HCEC 1CT (cell line): ENCODE measurements at regions not wholly inside any gene's neighbourhood (a gene's known extent, or its start where the extent isn't known, plus 50 kb on each side); places are given as distances from the start of the nearest gene placed in this dataset.
"Not testable (repeated sequence)": the region's sequence is repeated elsewhere in the genome, so short reads cannot be mapped to it uniquely, and the experiment has no call there.

Experiments
- DNase-seq: peaks from one replicate; pipeline ENCODE4 v3.0.0-alpha.2; 2017

- DNase-seq: not testable (repeated sequence)
Measured at GRCh38 chr4:189566271-189566670, 374.4 kb upstream of the FRG1 start.

DNA sequence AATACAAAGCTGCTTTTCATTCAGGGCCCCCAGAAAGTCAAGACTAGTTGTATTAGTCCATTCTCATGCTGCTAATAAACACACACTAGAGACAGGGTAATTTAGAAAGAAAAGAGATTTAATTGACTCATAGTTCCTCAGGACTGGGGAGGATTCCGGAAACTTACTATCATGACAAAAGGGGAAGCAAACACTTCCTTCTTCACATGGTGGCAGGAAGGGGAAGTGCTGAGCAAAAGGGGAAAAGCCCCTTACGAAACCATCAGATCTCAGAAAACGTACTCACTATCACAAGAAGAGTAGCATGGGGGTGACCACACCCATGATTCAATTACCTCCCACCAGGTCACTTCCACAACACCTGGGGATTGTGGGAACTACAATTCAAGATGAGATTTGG is 373.8 kb upstream of the FRG1 start:
- not testable (repeated sequence) for DNase-seq

- not testable (repeated sequence) for DNase-seq
Measured at GRCh38 chr4:189579645-189580044, 361.0 kb upstream of the FRG1 start.

DNA sequence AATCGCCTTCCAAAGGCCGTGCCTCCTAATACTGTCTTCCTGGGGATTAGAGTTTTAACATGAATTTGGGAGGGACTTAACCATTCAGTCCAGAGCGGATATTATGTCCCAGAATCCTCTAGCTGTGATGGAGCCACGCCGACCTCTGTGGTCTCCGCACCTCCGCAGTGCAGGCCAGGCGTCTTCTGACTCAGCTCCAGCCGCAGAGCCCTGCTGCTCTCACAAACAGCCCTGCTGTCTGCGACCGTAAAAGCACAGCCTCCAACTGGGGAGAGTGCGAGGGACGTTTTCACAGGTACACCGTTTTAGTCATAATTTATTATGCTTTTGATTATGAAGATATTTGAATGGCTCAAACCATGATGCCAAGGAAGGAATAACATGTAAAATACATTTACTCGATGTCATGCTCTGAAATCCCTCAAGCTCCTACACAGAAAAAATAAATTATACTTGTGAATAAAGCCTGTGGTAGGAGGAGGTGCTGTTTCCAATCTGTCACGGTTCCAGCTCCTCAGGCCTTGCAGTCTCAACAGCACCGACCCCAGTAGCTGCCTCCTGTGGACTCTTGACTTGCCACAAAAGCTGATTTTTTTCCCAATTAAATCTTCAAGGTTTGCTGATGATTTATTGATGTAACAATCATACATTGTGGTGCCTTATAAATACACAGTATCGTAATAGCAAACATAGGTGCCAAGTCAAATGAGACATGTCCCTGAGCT is 353.6 kb upstream of the FRG1 start:
- not testable (repeated sequence) for DNase-seq

DNA sequence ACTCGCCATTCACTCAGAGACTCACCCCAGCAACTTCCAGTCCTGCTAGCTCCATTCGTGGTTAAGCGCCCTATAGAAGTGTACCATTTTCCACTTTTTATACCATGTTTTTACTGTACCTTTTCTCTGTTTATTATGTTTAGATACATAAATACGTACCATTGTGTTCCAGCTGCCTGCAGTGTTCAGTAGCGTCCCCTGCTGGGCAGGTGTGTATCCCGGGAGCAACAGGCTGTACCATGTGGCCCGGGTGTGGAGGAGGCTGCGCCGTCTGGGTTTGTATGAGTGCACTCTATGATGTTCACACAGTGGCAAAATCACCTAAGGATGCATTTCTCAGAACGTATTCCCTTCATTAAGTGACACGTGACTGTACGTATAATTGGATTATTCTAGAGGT is 351.5 kb upstream of the FRG1 start:
- not testable (repeated sequence) for DNase-seq

- no peak for DNase-seq
Measured at GRCh38 chr4:189592890-189593289, 347.8 kb upstream of the FRG1 start.

DNA sequence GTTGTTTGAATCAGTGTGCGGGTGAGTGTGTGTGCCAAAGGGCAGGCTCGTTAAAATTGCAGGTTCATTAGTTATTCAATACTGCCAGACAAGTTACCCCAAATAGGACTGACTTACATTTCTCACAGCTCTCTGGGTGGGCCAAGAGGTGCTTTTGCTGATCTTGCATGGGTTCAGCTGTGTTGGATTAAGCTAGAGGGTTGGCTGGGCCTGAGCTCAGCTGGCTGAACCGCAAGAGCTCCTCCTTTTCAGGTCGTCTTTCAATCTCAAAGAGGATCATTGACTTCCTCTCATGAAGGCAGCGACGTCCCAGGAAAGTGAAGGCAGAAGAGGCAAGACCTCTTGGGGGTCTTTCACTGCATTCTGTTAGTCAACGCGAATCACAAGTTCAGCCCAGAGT is 343.3 kb upstream of the FRG1 start:
- DNase-seq: no peak

DNA sequence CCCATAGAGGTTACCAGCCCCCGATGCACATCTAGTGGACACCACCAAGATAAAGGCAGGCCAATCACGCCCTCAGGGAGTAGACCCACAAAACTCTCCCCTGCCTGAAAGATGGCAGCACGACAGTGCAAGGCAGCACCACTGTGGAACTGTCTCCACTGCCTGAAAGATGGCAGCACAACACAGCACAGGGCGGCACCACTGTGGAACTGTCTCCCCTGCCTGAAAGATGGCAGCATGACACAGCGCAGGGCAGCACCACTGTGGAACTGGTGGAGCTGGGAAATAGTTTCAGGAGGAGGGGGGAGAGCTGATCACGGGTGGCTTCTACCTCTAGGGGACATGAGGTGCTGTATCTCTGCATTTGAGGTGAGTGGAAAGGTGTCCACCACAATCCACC is 340.4 kb upstream of the FRG1 start:
- no peak for DNase-seq

DNA sequence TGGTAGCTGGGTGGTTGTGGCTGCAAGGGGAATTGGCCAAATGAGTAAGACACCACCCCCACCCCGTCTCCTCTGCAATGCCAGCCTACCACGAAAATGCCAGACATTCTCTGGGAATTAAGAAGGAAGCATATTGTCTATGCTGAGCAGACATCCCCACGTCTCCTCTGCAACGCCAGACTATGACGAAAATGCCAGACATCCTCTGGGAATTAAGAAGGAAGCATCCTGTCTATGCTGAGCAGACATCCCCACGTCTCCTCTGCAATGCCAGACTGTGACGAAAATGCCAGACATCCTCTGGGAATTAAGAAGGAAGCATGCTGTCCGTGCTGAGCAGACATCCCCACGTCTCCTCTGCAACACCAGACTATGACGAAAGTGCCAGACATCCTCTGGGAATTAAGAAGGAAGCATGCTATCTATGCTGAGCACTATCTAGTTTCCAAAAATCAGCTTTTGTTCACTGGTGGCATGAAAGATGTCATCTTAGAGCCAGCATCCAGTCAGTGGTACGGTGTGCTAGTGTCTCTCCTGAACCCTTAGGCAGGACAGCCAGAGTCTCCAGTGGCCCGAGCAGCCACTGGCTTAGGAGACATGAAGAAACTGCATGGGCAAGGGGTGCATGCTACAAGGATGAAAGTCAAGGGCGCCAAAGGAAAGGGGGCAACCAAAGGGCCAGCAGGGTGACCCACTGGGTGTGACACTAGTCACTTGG is 339.8 kb upstream of the FRG1 start:
- DNase-seq: no peak

- DNase-seq: not testable (repeated sequence)
Measured at GRCh38 chr4:189602827-189603226, 337.8 kb upstream of the FRG1 start.

GRCh38 chr4:189610571-189610970 is 330.1 kb upstream of the FRG1 start:
- DNase-seq: not testable (repeated sequence)

- no peak for DNase-seq
Measured at GRCh38 chr4:189613207-189613606, 327.5 kb upstream of the FRG1 start.

DNA sequence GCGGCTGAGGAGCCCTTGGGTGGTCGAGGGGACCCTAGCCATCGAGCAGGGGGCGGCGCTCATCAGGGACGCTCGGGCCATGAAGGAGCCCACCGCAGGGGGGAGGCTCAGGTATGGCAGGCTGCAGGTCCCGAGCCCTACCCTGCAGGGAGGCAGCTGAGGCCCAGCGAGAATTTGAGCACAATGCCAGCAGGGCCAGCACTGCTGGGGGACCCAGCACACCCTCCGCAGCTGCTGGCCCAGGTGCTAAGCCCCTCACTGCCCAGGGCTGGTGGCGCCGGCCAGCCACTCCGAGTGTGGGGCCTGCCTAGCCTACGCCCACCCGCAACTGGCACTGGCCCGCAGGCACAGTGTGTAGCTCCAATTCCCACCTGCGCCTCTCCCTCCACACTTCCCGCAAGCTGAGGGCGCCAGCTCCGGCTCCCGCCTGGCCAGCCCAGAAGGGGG is 325.4 kb upstream of the FRG1 start:
- no peak for DNase-seq

DNA sequence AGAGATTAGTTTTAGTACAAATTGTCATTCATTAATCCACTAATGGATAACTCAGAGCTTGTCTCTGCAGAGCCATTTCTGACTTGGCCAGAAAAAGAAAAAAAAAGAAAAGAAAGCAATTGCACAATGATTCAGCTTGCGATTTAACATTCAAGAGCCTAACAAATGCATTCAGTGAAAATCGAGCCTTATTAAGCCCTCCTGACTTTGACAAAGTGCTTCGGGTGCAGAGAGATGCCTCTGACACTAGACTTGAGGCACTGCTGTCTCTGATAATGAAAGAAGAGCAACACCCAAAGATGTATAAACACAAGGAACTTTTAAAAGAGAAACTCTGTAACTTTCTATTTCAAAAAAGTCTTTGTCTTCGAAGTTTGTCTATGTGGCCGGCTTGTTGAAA is 322.9 kb upstream of the FRG1 start:
- DNase-seq: not testable (repeated sequence)

GRCh38 chr4:189619441-189620250 is 321.0 kb upstream of the FRG1 start:
- not testable (repeated sequence) for DNase-seq

DNA sequence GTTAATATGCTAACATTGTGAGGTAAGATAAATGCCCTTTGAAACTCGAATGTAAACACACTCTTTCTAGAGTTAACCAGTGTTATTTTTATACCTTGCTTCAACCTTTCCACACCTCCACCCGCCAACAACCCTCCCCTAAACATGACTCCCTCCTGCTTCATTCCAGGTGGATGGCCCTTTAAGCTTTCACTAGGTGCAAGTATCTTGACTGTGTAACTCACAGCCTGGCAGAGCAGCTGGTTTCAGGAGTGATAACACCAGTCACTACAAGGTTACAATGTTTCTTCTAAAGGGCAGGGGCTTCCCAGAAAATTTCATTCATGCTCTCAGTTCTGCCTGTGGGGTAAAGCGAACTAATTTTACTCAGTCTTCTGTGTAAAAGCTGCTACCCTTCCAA is 318.1 kb upstream of the FRG1 start:
- DNase-seq: not testable (repeated sequence)

- not testable (repeated sequence) for DNase-seq
Measured at GRCh38 chr4:189627041-189627440, 313.6 kb upstream of the FRG1 start.

DNA sequence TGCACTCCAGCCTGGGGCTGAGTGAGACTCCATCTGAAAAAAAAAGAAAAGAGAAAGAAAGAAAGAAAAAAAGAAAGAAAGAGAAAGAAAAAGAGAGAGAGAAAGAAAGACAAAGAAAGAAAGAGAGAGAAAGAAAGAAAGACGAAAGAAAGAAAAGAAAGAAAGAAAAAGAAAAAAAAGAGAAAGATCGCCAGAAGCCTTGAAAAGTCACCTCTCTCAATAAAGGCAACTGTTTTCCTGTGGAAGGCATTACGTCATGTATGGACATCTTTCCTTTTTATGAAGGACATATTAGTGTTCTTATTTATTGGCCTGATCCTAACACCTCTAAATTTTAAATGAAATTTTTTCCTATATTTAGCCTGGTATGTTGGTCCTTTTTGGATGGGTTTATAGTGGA is 310.9 kb upstream of the FRG1 start:
- DNase-seq: not testable (repeated sequence)

DNA sequence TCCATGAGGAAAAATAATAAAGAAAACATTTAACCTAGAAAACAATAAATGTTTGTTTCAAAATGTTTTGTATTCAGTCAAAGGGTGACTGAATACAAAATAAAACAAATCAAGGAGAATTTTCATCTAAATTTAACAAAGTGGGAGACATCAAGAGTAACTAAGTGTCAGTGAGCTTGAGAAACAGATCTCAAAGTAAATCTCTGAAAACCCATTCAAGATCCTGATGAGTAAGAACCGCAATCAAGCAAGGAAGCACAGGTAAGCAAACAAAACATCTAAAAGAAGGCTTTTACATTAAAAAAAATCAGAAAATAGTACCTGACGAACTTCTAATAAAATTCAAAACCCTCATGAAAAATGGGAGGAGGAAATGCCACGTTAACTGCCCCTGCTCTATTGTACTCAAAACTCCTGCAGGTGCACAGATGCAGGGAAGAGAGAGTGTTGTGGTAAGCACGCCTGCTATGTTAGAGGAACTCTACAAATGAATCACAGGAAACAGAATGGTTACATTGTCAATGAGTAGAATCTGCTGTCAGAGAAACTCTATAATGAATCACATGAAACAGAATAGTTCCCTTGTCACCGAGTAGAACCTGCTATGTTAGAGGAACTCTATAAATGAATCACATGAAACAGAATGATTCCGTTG is 309.6 kb upstream of the FRG1 start:
- not testable (repeated sequence) for DNase-seq

GRCh38 chr4:189631568-189631916 is 309.1 kb upstream of the FRG1 start:
- DNase-seq: not testable (repeated sequence)

DNA sequence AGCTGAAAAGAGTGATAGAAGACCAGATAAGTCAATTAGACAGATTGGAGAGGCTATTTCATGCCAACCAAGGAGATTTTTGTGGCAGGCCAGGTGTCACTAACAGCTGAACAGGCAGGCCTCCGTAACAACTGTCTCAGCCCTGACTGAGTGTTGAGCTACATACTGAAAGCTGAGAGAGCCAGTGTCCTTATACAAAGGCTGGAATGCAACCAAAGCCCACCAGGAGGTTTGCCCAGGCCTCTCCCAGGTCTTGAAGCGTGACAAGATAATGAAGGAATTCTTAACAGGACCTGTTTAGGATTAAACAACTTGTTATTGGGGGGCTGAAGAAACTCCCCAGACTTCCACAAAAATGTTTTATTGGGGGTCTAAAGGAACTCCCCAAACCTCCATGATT is 290.2 kb upstream of the FRG1 start:
- not testable (repeated sequence) for DNase-seq

GRCh38 chr4:189653130-189653653 is 287.5 kb upstream of the FRG1 start:
- not testable (repeated sequence) for DNase-seq

GRCh38 chr4:189653983-189654382 is 286.7 kb upstream of the FRG1 start:
- DNase-seq: not testable (repeated sequence)
